ENCODE measurements at regions not wholly inside any gene's neighbourhood (a gene's known extent, or its start where the extent isn't known, plus 50 kb on each side); places are given as distances from the start of the nearest gene placed in this dataset.
A peak's percentile ranks its signal among the peaks of the same experiment; 100 is the strongest.

- Histone ChIP-seq H3K9ac (ENCODE audit: low read length) (no peak overlapping the region), H3K4me1 (ENCODE audit: insufficient read depth, low read length) (peaks cover 5% of the 10 kb centered on the region), H3K27ac (ENCODE audit: low read depth, low read length) (no peak overlapping the region), H4K20me1 (ENCODE audit: insufficient read depth, low read length) (no peaks in the 10 kb centered on the region), H3K4me3 (ENCODE audit: insufficient read depth, low read depth, low read length) (no peak overlapping the region), H3K9me3 (ENCODE audit: insufficient read depth, low read depth, low read length) (no peaks in the 10 kb centered on the region), H3K79me2 (ENCODE audit: insufficient read depth, low read length) (no peaks in the 10 kb centered on the region), H3K27me3 (ENCODE audit: insufficient read depth, low read length) (peaks cover 48% of the 10 kb centered on the region), H3K36me3 (ENCODE audit: insufficient read depth, low read length) (no peaks in the 10 kb centered on the region), H2AFZ (ENCODE audit: low read depth, low read length) (no peak overlapping the region), H3K4me2 (ENCODE audit: low read length) (no peak overlapping the region)
- no peak for FAIRE-seq
- TF ChIP-seq, protein P1, sequence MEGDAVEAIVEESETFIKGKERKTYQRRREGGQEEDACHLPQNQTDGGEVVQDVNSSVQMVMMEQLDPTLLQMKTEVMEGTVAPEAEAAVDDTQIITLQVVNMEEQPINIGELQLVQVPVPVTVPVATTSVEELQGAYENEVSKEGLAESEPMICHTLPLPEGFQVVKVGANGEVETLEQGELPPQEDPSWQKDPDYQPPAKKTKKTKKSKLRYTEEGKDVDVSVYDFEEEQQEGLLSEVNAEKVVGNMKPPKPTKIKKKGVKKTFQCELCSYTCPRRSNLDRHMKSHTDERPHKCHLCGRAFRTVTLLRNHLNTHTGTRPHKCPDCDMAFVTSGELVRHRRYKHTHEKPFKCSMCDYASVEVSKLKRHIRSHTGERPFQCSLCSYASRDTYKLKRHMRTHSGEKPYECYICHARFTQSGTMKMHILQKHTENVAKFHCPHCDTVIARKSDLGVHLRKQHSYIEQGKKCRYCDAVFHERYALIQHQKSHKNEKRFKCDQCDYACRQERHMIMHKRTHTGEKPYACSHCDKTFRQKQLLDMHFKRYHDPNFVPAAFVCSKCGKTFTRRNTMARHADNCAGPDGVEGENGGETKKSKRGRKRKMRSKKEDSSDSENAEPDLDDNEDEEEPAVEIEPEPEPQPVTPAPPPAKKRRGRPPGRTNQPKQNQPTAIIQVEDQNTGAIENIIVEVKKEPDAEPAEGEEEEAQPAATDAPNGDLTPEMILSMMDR (IDR thresholded peaks at IDR 0.05; ENCODE audit: insufficient read depth, low read depth, low read length): no peak
- TF ChIP-seq EZH2 (IDR thresholded peaks at IDR 0.05; ENCODE audit: insufficient read depth, low read length): no peak
- Mint-ChIP-seq H3K4me1 (ENCODE audit: low read depth, unreplicated experiment) (peaks cover 8% of the 10 kb centered on the region), H3K27ac (ENCODE audit: unreplicated experiment) (no peak overlapping the region), H3K36me3 (ENCODE audit: low read depth, unreplicated experiment) (no peaks in the 10 kb centered on the region), H3K4me3 (ENCODE audit: unreplicated experiment) (no peak overlapping the region), H3K27me3 (ENCODE audit: low read depth, unreplicated experiment) (peaks cover 60% of the 10 kb centered on the region), H3K9me3 (ENCODE audit: unreplicated experiment) (no peaks in the 10 kb centered on the region)
- DNase-seq (ENCODE audit: low read depth): no peak
These were observed 66.4 kb upstream of the CASZ1 start for GRCh38 chr1:10862743-10863335.

- no peak overlapping the region for H3K27ac ChIP-seq (ENCODE audit: low read depth, low read length)
- H3K4me1 Mint-ChIP-seq (ENCODE audit: low read depth, unreplicated experiment): peaks cover 8% of the 10 kb centered on the region
These were observed 67.4 kb upstream of the CASZ1 start for GRCh38 chr1:10863886-10864285.

GRCh38 chr1:10864776-10865175 lies 68.3 kb upstream of the CASZ1 start:
- TF ChIP-seq, protein P1 (IDR thresholded peaks at IDR 0.05; ENCODE audit: insufficient read depth, low read depth, low read length): no peak
- no peak for TF ChIP-seq EZH2 (IDR thresholded peaks at IDR 0.05; ENCODE audit: insufficient read depth, low read length)
- H3K36me3 ChIP-seq (ENCODE audit: insufficient read depth, low read length): no peaks in the 10 kb centered on the region
- Mint-ChIP-seq H3K27ac (ENCODE audit: unreplicated experiment) (no peak overlapping the region), H3K36me3 (ENCODE audit: low read depth, unreplicated experiment) (no peaks in the 10 kb centered on the region), H3K27me3 (ENCODE audit: low read depth, unreplicated experiment) (peaks cover 74% of the 10 kb centered on the region), H3K4me3 (ENCODE audit: unreplicated experiment) (no peak overlapping the region), H3K4me1 (ENCODE audit: low read depth, unreplicated experiment) (peaks cover 8% of the 10 kb centered on the region), H3K9me3 (ENCODE audit: unreplicated experiment) (no peaks in the 10 kb centered on the region)
- no peak overlapping the region for H2AFZ ChIP-seq (ENCODE audit: low read depth, low read length)
- H4K20me1 ChIP-seq (ENCODE audit: insufficient read depth, low read length): no peaks in the 10 kb centered on the region
- H3K4me3 ChIP-seq (ENCODE audit: insufficient read depth, low read depth, low read length): no peak overlapping the region
- H3K27ac ChIP-seq (ENCODE audit: low read depth, low read length): no peak overlapping the region
- H3K4me1 ChIP-seq (ENCODE audit: insufficient read depth, low read length): peaks cover 5% of the 10 kb centered on the region
- H3K9me3 ChIP-seq (ENCODE audit: insufficient read depth, low read depth, low read length): no peaks in the 10 kb centered on the region
- FAIRE-seq (no peak), DNase-seq (ENCODE audit: low read depth) (no peak)
- H3K79me2 ChIP-seq (ENCODE audit: insufficient read depth, low read length): no peaks in the 10 kb centered on the region
- H3K4me2 ChIP-seq (ENCODE audit: low read length): no peak overlapping the region
- no peak overlapping the region for H3K9ac ChIP-seq (ENCODE audit: low read length)
- H3K27me3 ChIP-seq (ENCODE audit: insufficient read depth, low read length): peaks cover 58% of the 10 kb centered on the region

More at GRCh38 chr1:10863886-10864285, 67.4 kb upstream of the CASZ1 start:
- FAIRE-seq (no peak), DNase-seq (ENCODE audit: low read depth) (no peak)
- Histone ChIP-seq H2AFZ (ENCODE audit: low read depth, low read length) (no peak overlapping the region), H3K4me3 (ENCODE audit: insufficient read depth, low read depth, low read length) (no peak overlapping the region), H3K9me3 (ENCODE audit: insufficient read depth, low read depth, low read length) (no peaks in the 10 kb centered on the region), H4K20me1 (ENCODE audit: insufficient read depth, low read length) (no peaks in the 10 kb centered on the region), H3K4me1 (ENCODE audit: insufficient read depth, low read length) (peaks cover 5% of the 10 kb centered on the region), H3K36me3 (ENCODE audit: insufficient read depth, low read length) (no peaks in the 10 kb centered on the region), H3K4me2 (ENCODE audit: low read length) (no peak overlapping the region), H3K27me3 (ENCODE audit: insufficient read depth, low read length) (peaks cover 55% of the 10 kb centered on the region), H3K9ac (ENCODE audit: low read length) (no peak overlapping the region), H3K79me2 (ENCODE audit: insufficient read depth, low read length) (no peaks in the 10 kb centered on the region)
- H3K36me3 Mint-ChIP-seq (ENCODE audit: low read depth, unreplicated experiment): no peaks in the 10 kb centered on the region
- no peak overlapping the region for H3K27ac Mint-ChIP-seq (ENCODE audit: unreplicated experiment)
- no peaks in the 10 kb centered on the region for H3K9me3 Mint-ChIP-seq (ENCODE audit: unreplicated experiment)
- H3K4me3 Mint-ChIP-seq (ENCODE audit: unreplicated experiment): no peak overlapping the region
- TF ChIP-seq, protein P1 (IDR thresholded peaks at IDR 0.05; ENCODE audit: insufficient read depth, low read depth, low read length): no peak
- TF ChIP-seq EZH2 (IDR thresholded peaks at IDR 0.05; ENCODE audit: insufficient read depth, low read length): peak; percentile 42
- peaks cover 67% of the 10 kb centered on the region for H3K27me3 Mint-ChIP-seq (ENCODE audit: low read depth, unreplicated experiment)
